GM12891 (cell line): ENCODE measurements at regions not wholly inside any gene's neighbourhood (a gene's known extent, or its start where the extent isn't known, plus 50 kb on each side); places are given as distances from the start of the nearest gene placed in this dataset.
"Not testable (repeated sequence)": the region's sequence is repeated elsewhere in the genome, so short reads cannot be mapped to it uniquely, and the experiment has no call there.

ENCODE experiments used
- POLR2A ChIP-seq: IDR thresholded peaks from 2 replicates; pipeline ENCODE4 v1.6.1; 2011; ENCODE audit warnings: low read depth, low read length, control low read depth
- POLR2AphosphoS5 ChIP-seq: IDR thresholded peaks from 2 replicates; pipeline ENCODE4 v1.6.1; 2011; ENCODE audit warnings: low read depth, low read length, control low read depth
- POU2F2 ChIP-seq: IDR thresholded peaks from 2 replicates; pipeline ENCODE4 v1.6.1; 2011; ENCODE audit warnings: low read depth, mild to moderate bottlenecking, control low read depth, low read length, moderate library complexity

DNA sequence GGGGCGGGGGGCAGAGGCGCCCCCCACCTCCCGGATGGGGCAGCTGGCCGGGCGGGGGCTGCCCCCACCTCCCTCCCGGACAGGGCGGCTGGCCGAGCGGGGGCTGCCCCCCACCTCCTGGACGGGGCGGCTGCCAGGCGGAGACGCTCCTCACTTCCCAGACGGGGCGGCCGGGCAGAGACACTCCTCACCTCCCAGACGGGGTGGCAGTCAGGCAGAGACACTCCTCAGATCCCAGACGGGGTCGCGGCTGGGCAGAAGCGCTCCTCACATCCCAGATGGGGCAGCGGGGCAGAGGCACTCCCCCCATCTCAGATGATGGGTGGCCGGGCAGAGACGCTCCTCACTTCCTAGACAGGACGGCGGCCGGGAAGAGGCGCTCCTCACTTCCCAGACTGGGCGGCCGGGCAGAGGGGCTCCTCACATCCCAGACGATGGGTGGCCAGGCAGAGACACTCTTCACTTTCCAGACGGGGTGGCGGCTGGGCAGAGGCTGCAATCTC is 240.1 kb downstream of the NPIPA7 start:
- not testable (repeated sequence) for TF ChIP-seq POLR2A, POLR2AphosphoS5, POU2F2
